ENCODE measurements at regions not wholly inside any gene's neighbourhood (a gene's known extent, or its start where the extent isn't known, plus 50 kb on each side); places are given as distances from the start of the nearest gene placed in this dataset.

- no peak overlapping the region for H3K4me3 ChIP-seq
- peaks cover 0 to 13% (median 2%) of the 10 kb centered on the region in 10 experiments; a peak in 7 of 20 replicates for H3K4me1 ChIP-seq
- H3K9me3 ChIP-seq (replicated peaks in 1 of 11): peaks cover 20 to 27% (median 22%) of the 10 kb centered on the region in 11 experiments
- no peaks in the 10 kb centered on the region for H4K20me1 ChIP-seq
- no peaks in the 10 kb centered on the region for H3K27me3 ChIP-seq
- TF ChIP-seq Cebpa-rat (IDR thresholded peaks at IDR 0.05): no peak
- H3K4me2 ChIP-seq: no peak overlapping the region
- no peak overlapping the region for H3K27ac ChIP-seq
- H3K36me3 ChIP-seq: no peaks in the 10 kb centered on the region
- H3K9ac ChIP-seq: no peak overlapping the region
Observed at GRCh38 chr7:3244241-3244814, 56.7 kb upstream of the SDK1 start.

GRCh38 chr7:3245077-3245476, 56.0 kb upstream of the SDK1 start:
- Histone ChIP-seq H3K9ac (no peak overlapping the region), H3K4me3 (no peak overlapping the region), H4K20me1 (no peaks in the 10 kb centered on the region), H3K4me2 (no peak overlapping the region), H3K27me3 (no peaks in the 10 kb centered on the region), H3K9me3 (replicated peaks in 1 of 11) (peaks cover 20 to 27% (median 22%) of the 10 kb centered on the region in 11 experiments), H3K36me3 (no peaks in the 10 kb centered on the region), H3K4me1 (peaks cover 0 to 13% (median 2%) of the 10 kb centered on the region in 10 experiments; a peak in 7 of 20 replicates), H3K27ac (no peak overlapping the region)
- TF ChIP-seq Cebpa-rat (IDR thresholded peaks at IDR 0.05): no peak

- peaks cover 20 to 27% (median 22%) of the 10 kb centered on the region in 11 experiments for H3K9me3 ChIP-seq (replicated peaks in 1 of 11)
- no peak overlapping the region for H3K4me3 ChIP-seq
- no peak overlapping the region for H3K9ac ChIP-seq
- no peak overlapping the region for H3K4me2 ChIP-seq
- H4K20me1 ChIP-seq: no peaks in the 10 kb centered on the region
- peaks cover 0 to 11% (median 2%) of the 10 kb centered on the region in 10 experiments; a peak in 7 of 20 replicates for H3K4me1 ChIP-seq
- no peaks in the 10 kb centered on the region for H3K36me3 ChIP-seq
- H3K27ac ChIP-seq: no peak overlapping the region
- no peak for TF ChIP-seq Cebpa-rat (IDR thresholded peaks at IDR 0.05)
- no peaks in the 10 kb centered on the region for H3K27me3 ChIP-seq
Observed at GRCh38 chr7:3245721-3246120, 55.3 kb upstream of the SDK1 start.

- no peak for TF ChIP-seq Cebpa-rat (IDR thresholded peaks at IDR 0.05)
- Histone ChIP-seq H3K27ac (no peak overlapping the region), H3K4me1 (peaks cover 0 to 7% (median under 1%) of the 10 kb centered on the region in 10 experiments; a peak in 7 of 20 replicates), H3K4me3 (no peak overlapping the region), H3K27me3 (no peaks in the 10 kb centered on the region), H3K36me3 (no peaks in the 10 kb centered on the region), H3K9ac (no peak overlapping the region), H4K20me1 (no peaks in the 10 kb centered on the region), H3K9me3 (replicated peaks in 1 of 11) (peaks cover 20 to 27% (median 22%) of the 10 kb centered on the region in 11 experiments), H3K4me2 (no peak overlapping the region)
Observed at GRCh38 chr7:3246127-3246526, 54.9 kb upstream of the SDK1 start.

GRCh38 chr7:3246651-3247050, 54.4 kb upstream of the SDK1 start:
- Histone ChIP-seq H3K4me3 (no peak overlapping the region), H3K4me2 (no peak overlapping the region), H3K27ac (no peak overlapping the region), H3K36me3 (no peaks in the 10 kb centered on the region), H3K27me3 (no peaks in the 10 kb centered on the region), H3K4me1 (peaks cover 0 to 5% (median 0%) of the 10 kb centered on the region in 10 experiments; a peak in 1 of 20 replicates), H3K9ac (no peak overlapping the region), H3K9me3 (replicated peaks in 1 of 11) (peaks cover 20 to 27% (median 22%) of the 10 kb centered on the region in 11 experiments), H4K20me1 (no peaks in the 10 kb centered on the region)
- no peak for TF ChIP-seq Cebpa-rat (IDR thresholded peaks at IDR 0.05)

- H3K9ac ChIP-seq: no peak overlapping the region
- TF ChIP-seq Cebpa-rat (IDR thresholded peaks at IDR 0.05): no peak
- H4K20me1 ChIP-seq: no peaks in the 10 kb centered on the region
- no peak overlapping the region for H3K4me2 ChIP-seq
- no peaks in the 10 kb centered on the region for H3K36me3 ChIP-seq
- H3K4me3 ChIP-seq: no peak overlapping the region
- H3K4me1 ChIP-seq: no peaks in the 10 kb centered on the region
- no peaks in the 10 kb centered on the region for H3K27me3 ChIP-seq
- no peak overlapping the region for H3K27ac ChIP-seq
- H3K9me3 ChIP-seq (replicated peaks in 1 of 11): peaks cover 18 to 24% (median 19%) of the 10 kb centered on the region in 11 experiments
Observed at GRCh38 chr7:3250725-3251124, 50.3 kb upstream of the SDK1 start.
